Cardiac fibroblast (primary cell): ENCODE measurements at regions not wholly inside any gene's neighbourhood (a gene's known extent, or its start where the extent isn't known, plus 50 kb on each side); places are given as distances from the start of the nearest gene placed in this dataset.

Source experiments
- DNase-seq, 2 donors: peaks; one replicate each; pipeline versions ENCODE4 v3.0.0 to v3.0.0-alpha.2; 2010; ENCODE audit warnings: low read depth in 2 of 2
- H3K4me3 ChIP-seq, 2 donors: replicated peaks in 1 of 2; 1 replicate in 1 of 2; 2 replicates in 1 of 2; pipeline ENCODE4 v1.5.1; 2011; ENCODE audit warnings: low read depth in 2 of 2, low read length in 2 of 2, mild to moderate bottlenecking in 2 of 2, moderate library complexity in 1 of 2
- CTCF ChIP-seq: IDR thresholded peaks from one replicate; pipeline ENCODE4 v1.5.1; 2011; ENCODE audit warnings: low read depth, mild to moderate bottlenecking, low read length, inconsistent platforms

- no peak for DNase-seq
- TF ChIP-seq CTCF: no peak
Observed at GRCh38 chr1:234672349-234673135, 62.6 kb upstream of the IRF2BP2 start.

GRCh38 chr1:234670967-234671626 is 61.1 kb upstream of the IRF2BP2 start:
- no peak for DNase-seq
- no peak overlapping the region for H3K4me3 ChIP-seq
- no peak for TF ChIP-seq CTCF

More at GRCh38 chr1:234672349-234673135, 62.6 kb upstream of the IRF2BP2 start:
- H3K4me3 ChIP-seq: no peak overlapping the region

GRCh38 chr1:234669499-234669898 is 59.5 kb upstream of the IRF2BP2 start:
- TF ChIP-seq CTCF: no peak
- H3K4me3 ChIP-seq: no peak overlapping the region
- no peak for DNase-seq

GRCh38 chr1:234668577-234668955 is 58.6 kb upstream of the IRF2BP2 start:
- DNase-seq: no peak
- no peak for TF ChIP-seq CTCF
- H3K4me3 ChIP-seq: no peak overlapping the region

GRCh38 chr1:234667600-234668576 is 57.9 kb upstream of the IRF2BP2 start:
- DNase-seq: no peak
- no peak overlapping the region for H3K4me3 ChIP-seq
- no peak for TF ChIP-seq CTCF

GRCh38 chr1:234666761-234667160 is 56.8 kb upstream of the IRF2BP2 start:
- no peak for DNase-seq
- TF ChIP-seq CTCF: no peak
- no peak overlapping the region for H3K4me3 ChIP-seq
